ENCODE measurements at regions not wholly inside any gene's neighbourhood (a gene's known extent, or its start where the extent isn't known, plus 50 kb on each side); places are given as distances from the start of the nearest gene placed in this dataset.

GRCh38 chr3:107897471-107898061, 193.3 kb downstream of the CD47 start:
- no peak overlapping the region for H2BK5ac ChIP-seq (ENCODE audit: insufficient read length, low read length)
- no peak overlapping the region for H3K27ac ChIP-seq (ENCODE audit: insufficient read length, low read depth, low read length)
- Mint-ChIP-seq H3K9me3 (no peaks in the 10 kb centered on the region), H3K36me3 (ENCODE audit: insufficient read depth in 1 of 3, low read depth in 3 of 3) (no peaks in the 10 kb centered on the region), H3K4me3 (no peak overlapping the region), H3K27ac (no peak overlapping the region), H3K4me1 (peaks cover 0 to 3% of the 10 kb centered on the region in 2 experiments; a peak in 1 of 4 replicates), H3K27me3 (ENCODE audit: low read depth) (no peaks in the 10 kb centered on the region)
- H4K91ac ChIP-seq (ENCODE audit: insufficient read length, low read depth, low read length), result no peak overlapping the region
- no peak overlapping the region for H2BK120ac ChIP-seq (ENCODE audit: low read depth, low read length, poor library complexity, severe bottlenecking)
- H3K4me1 ChIP-seq (ENCODE audit: insufficient read depth, low read length), result no peaks in the 10 kb centered on the region
- H3K4me2 ChIP-seq (ENCODE audit: insufficient read depth, insufficient read length, low read length), result no peak overlapping the region
- no peak overlapping the region for H3K14ac ChIP-seq (ENCODE audit: insufficient read depth, low read length)
- H3K79me2 ChIP-seq (ENCODE audit: insufficient read depth, low read length), result no peaks in the 10 kb centered on the region
- no peak overlapping the region for H3K56ac ChIP-seq (ENCODE audit: insufficient read length, low read depth, low read length)
- H2BK15ac ChIP-seq (ENCODE audit: low read depth, low read length), result no peak overlapping the region
- H2AFZ ChIP-seq (ENCODE audit: low read length), result no peak overlapping the region
- H4K20me1 ChIP-seq (ENCODE audit: control insufficient read depth, insufficient read depth, insufficient read length), result peaks cover 3% of the 10 kb centered on the region
- H3K4ac ChIP-seq (ENCODE audit: low read depth, low read length), result no peak overlapping the region
- no peaks in the 10 kb centered on the region for H3K79me1 ChIP-seq (ENCODE audit: insufficient read depth, low read depth, low read length, poor library complexity, severe bottlenecking)
- H2AK5ac ChIP-seq (ENCODE audit: insufficient read length, low read length), result no peak overlapping the region
- H2BK12ac ChIP-seq (ENCODE audit: insufficient read length, low read depth, low read length), result no peak overlapping the region
- no peak for DNase-seq
- H3T11ph ChIP-seq (ENCODE audit: low read length), result no peak overlapping the region
- no peak overlapping the region for H2BK20ac ChIP-seq (ENCODE audit: low read depth, low read length, poor library complexity, severe bottlenecking)
- no peak overlapping the region for H3K18ac ChIP-seq (ENCODE audit: insufficient read length, low read depth, low read length)
- TF ChIP-seq, protein P1, sequence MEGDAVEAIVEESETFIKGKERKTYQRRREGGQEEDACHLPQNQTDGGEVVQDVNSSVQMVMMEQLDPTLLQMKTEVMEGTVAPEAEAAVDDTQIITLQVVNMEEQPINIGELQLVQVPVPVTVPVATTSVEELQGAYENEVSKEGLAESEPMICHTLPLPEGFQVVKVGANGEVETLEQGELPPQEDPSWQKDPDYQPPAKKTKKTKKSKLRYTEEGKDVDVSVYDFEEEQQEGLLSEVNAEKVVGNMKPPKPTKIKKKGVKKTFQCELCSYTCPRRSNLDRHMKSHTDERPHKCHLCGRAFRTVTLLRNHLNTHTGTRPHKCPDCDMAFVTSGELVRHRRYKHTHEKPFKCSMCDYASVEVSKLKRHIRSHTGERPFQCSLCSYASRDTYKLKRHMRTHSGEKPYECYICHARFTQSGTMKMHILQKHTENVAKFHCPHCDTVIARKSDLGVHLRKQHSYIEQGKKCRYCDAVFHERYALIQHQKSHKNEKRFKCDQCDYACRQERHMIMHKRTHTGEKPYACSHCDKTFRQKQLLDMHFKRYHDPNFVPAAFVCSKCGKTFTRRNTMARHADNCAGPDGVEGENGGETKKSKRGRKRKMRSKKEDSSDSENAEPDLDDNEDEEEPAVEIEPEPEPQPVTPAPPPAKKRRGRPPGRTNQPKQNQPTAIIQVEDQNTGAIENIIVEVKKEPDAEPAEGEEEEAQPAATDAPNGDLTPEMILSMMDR (conservative IDR thresholded peaks at IDR 0.05), result no peak
- no peaks in the 10 kb centered on the region for H3K23me2 ChIP-seq (ENCODE audit: insufficient read length, low read depth, low read length, poor library complexity, severe bottlenecking)
- no peaks in the 10 kb centered on the region for H3K27me3 ChIP-seq (ENCODE audit: insufficient read depth, low read length)
- no peak overlapping the region for H4K5ac ChIP-seq (ENCODE audit: insufficient read length, low read depth, low read length)
- H3K9ac ChIP-seq (ENCODE audit: extremely low read depth, insufficient read length, low read length), result no peak overlapping the region
- H3K9me3 ChIP-seq (ENCODE audit: control insufficient read depth, low read depth, low read length), result no peaks in the 10 kb centered on the region
- WGBS (ENCODE audit: extremely low coverage, insufficient read length, low lambda C conversion rate), result no CpG with 5 or more reads among the region's 4 CpGs
- no peak overlapping the region for H4K8ac ChIP-seq (replicated peaks; ENCODE audit: insufficient read length, low read depth, low read length)
- H3K23ac ChIP-seq (ENCODE audit: insufficient read length, low read depth, low read length), result no peak overlapping the region

Data from H9 (cell line).